Cardiac muscle cell (in vitro differentiated cells and primary cell): ENCODE measurements at regions not wholly inside any gene's neighbourhood (a gene's known extent, or its start where the extent isn't known, plus 50 kb on each side); places are given as distances from the start of the nearest gene placed in this dataset.

Source experiments
- DNase-seq, 2 donors: peaks; one replicate each; pipeline versions ENCODE4 v3.0.0 to v3.0.0-alpha.2; 2010 to 2017; ENCODE audit warnings: low read depth in 1 of 2, low spot score in 1 of 2
- H3K27ac ChIP-seq: fragments of 200-600 bp; sonication (generic); 2 replicates; pipeline ENCODE4 v1.5.1; 2016
- H3K27me3 ChIP-seq: fragments of 200-600 bp; sonication (generic); 2 replicates; pipeline ENCODE4 v1.6.0; 2016; ENCODE audit warnings: control low read depth
- H3K36me3 ChIP-seq: fragments of 200-600 bp; sonication (generic); 2 replicates; pipeline ENCODE4 v1.5.1; 2016; ENCODE audit warnings: control low read depth
- H3K4me1 ChIP-seq: fragments of 200-600 bp; sonication (generic); 2 replicates; pipeline ENCODE4 v1.8.1; 2017; ENCODE audit warnings: low read depth, mild to moderate bottlenecking, mixed run types
- H3K4me3 ChIP-seq: fragments of 200-600 bp; sonication (generic); 2 replicates; pipeline ENCODE4 v1.5.1; 2016; ENCODE audit warnings: mild to moderate bottlenecking
- H3K9me3 ChIP-seq: fragments of 200-600 bp; sonication (generic); 2 replicates; pipeline ENCODE4 v1.5.1; 2017; ENCODE audit warnings: low read depth, mild to moderate bottlenecking, control low read depth
- TF ChIP-seq, protein P1 (sequence below): IDR thresholded peaks from 2 replicates; pipeline ENCODE4 v1.5.1; 2012; ENCODE audit warnings: low read depth, mild to moderate bottlenecking, low read length

GRCh38 chr12:25419595-25419994 is 133.5 kb downstream of the LMNTD1 start:
- Histone ChIP-seq H3K27ac (no peak overlapping the region), H3K4me3 (no peak overlapping the region), H3K36me3 (no peaks in the 10 kb centered on the region), H3K9me3 (no peaks in the 10 kb centered on the region), H3K4me1 (no peaks in the 10 kb centered on the region), H3K27me3 (no peaks in the 10 kb centered on the region)
- TF ChIP-seq, protein P1, sequence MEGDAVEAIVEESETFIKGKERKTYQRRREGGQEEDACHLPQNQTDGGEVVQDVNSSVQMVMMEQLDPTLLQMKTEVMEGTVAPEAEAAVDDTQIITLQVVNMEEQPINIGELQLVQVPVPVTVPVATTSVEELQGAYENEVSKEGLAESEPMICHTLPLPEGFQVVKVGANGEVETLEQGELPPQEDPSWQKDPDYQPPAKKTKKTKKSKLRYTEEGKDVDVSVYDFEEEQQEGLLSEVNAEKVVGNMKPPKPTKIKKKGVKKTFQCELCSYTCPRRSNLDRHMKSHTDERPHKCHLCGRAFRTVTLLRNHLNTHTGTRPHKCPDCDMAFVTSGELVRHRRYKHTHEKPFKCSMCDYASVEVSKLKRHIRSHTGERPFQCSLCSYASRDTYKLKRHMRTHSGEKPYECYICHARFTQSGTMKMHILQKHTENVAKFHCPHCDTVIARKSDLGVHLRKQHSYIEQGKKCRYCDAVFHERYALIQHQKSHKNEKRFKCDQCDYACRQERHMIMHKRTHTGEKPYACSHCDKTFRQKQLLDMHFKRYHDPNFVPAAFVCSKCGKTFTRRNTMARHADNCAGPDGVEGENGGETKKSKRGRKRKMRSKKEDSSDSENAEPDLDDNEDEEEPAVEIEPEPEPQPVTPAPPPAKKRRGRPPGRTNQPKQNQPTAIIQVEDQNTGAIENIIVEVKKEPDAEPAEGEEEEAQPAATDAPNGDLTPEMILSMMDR: no peak
- no peak for DNase-seq

GRCh38 chr12:25417071-25417470 is 136.0 kb downstream of the LMNTD1 start:
- Histone ChIP-seq H3K36me3 (no peaks in the 10 kb centered on the region), H3K4me3 (no peak overlapping the region), H3K4me1 (no peaks in the 10 kb centered on the region), H3K27me3 (no peaks in the 10 kb centered on the region), H3K9me3 (no peaks in the 10 kb centered on the region), H3K27ac (no peak overlapping the region)
- TF ChIP-seq, protein P1: no peak
- DNase-seq: peak in 1 of 2 donors; percentile 7

GRCh38 chr12:25416516-25416915 is 136.6 kb downstream of the LMNTD1 start:
- DNase-seq: peak in 1 of 2 donors; percentile 60
- TF ChIP-seq, protein P1: no peak
- Histone ChIP-seq H3K9me3 (no peaks in the 10 kb centered on the region), H3K4me3 (no peak overlapping the region), H3K4me1 (no peaks in the 10 kb centered on the region), H3K27me3 (no peaks in the 10 kb centered on the region), H3K27ac (no peak overlapping the region), H3K36me3 (no peaks in the 10 kb centered on the region)

GRCh38 chr12:25415004-25415403 is 138.1 kb downstream of the LMNTD1 start:
- no peaks in the 10 kb centered on the region for H3K4me1 ChIP-seq
- H3K27ac ChIP-seq: no peak overlapping the region
- TF ChIP-seq, protein P1: no peak
- no peak overlapping the region for H3K4me3 ChIP-seq
- H3K36me3 ChIP-seq: no peaks in the 10 kb centered on the region
- H3K27me3 ChIP-seq: no peaks in the 10 kb centered on the region
- DNase-seq: no peak
- H3K9me3 ChIP-seq: no peaks in the 10 kb centered on the region

DNA sequence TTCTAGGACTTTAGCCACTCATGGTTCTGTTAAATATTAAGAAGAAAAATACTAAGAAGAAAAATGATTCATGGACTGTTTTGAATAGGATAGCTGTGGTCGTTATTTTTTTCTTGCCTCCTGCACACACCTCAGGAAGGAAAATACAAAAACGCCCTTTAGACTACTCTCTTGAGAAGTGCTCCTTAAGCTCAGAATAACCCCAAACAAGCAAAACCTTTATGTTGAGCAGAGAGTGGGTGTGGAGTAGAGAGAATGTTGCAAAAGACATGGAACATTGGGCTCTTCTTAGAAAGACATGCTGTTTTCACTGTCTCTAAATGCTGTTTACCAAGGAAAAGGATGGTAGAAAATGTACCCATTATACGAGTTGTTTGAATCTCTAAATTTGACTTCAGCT is 140.3 kb downstream of the LMNTD1 start:
- Histone ChIP-seq H3K4me3 (no peak overlapping the region), H3K27me3 (no peaks in the 10 kb centered on the region), H3K9me3 (no peaks in the 10 kb centered on the region), H3K36me3 (no peaks in the 10 kb centered on the region), H3K4me1 (no peaks in the 10 kb centered on the region), H3K27ac (no peak overlapping the region)
- DNase-seq: no peak
- TF ChIP-seq, protein P1: no peak

DNA sequence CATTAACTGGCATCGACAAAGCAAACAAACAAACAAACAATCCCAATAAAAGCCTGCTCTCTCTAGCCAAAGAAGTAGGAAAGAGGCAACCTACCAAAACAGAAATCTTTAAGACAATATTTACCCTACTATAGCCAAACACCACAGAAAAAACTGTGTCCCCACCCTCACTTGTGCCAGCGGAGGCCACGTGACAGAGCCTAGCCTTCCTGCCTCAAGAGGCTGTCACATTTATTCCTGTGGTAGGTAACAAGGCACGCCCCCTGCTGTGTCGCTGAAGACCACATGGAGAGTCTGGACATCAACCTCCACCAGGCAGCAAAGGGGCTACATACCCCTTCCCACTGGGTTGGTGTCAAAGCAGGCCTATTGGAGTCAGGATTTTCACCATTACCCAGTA is 148.1 kb downstream of the LMNTD1 start:
- no peak overlapping the region for H3K27ac ChIP-seq
- no peaks in the 10 kb centered on the region for H3K9me3 ChIP-seq
- no peak for DNase-seq
- no peaks in the 10 kb centered on the region for H3K36me3 ChIP-seq
- TF ChIP-seq, protein P1: no peak
- no peaks in the 10 kb centered on the region for H3K27me3 ChIP-seq
- H3K4me1 ChIP-seq: no peaks in the 10 kb centered on the region
- no peak overlapping the region for H3K4me3 ChIP-seq
